HG02981 (cell line): ENCODE measurements at regions not wholly inside any gene's neighbourhood (a gene's known extent, or its start where the extent isn't known, plus 50 kb on each side); places are given as distances from the start of the nearest gene placed in this dataset.

Experiments
- ATAC-seq: cut with Tn5 transposase; IDR thresholded peaks from one replicate; pipeline ENCODE4 v1.9.1; 2021; ENCODE audit warnings: mild to moderate bottlenecking, moderate library complexity; ENCODE audit not compliant: unreplicated experiment

DNA sequence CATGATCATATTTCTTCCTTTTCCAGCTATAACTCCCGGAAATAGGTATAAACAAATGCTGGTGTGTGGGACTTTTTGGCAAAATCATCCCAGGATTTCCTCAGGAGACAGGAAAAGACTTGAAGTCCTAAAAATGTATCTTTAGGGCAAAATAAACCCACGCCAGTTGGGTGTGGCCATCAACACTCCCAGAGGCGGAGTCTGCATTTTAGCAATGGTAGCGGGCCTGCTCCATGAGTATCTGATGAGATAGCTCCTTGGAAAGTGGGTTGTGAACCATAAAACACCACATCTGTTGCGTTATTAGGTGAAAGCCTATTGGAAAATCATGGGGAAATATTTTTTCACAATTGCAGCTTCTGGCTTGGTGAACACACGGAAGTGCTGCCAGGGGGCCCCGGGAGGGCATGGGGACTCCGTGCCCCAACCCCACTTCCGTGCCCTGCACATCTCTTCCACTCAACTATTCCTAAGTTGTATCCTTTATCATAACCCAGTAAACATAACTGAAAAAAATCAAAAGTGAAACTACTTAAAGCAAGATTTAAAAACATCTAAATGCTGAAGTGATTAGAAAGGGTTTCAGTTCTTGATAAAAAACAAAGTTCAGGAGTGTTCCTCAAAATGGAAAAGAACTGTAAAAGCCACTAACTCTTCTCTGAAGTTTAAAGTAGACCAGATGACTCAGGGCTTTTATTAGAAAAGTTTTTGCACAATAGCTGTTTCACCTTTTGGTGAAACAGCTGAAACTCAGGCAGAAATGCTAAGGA is 111.2 kb downstream of the LRRC70 start:
- no peak for ATAC-seq

- no peak for ATAC-seq
Observed at GRCh38 chr5:62686692-62687091, 108.1 kb downstream of the LRRC70 start.

DNA sequence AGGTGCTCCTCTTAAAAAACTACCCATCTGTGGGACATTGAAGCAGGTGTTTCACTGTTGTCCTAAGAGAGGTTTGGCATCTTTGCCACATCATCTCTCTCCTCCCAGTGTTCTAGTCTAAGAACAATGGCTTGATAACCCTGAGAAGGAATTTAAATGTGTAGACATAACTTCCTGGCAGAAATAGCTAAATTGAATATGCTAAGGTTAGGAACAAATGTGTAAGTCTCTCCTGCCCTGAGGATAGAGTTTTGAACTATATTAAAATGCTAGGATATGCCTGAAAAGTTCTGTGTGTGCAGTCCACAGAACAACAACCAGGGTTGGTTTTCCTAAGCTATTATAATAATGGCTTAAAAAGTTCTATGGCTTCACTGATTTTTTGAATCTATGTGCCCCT is 106.6 kb downstream of the LRRC70 start:
- ATAC-seq, result no peak

- no peak for ATAC-seq
Observed at GRCh38 chr5:62684310-62684709, 105.7 kb downstream of the LRRC70 start.

DNA sequence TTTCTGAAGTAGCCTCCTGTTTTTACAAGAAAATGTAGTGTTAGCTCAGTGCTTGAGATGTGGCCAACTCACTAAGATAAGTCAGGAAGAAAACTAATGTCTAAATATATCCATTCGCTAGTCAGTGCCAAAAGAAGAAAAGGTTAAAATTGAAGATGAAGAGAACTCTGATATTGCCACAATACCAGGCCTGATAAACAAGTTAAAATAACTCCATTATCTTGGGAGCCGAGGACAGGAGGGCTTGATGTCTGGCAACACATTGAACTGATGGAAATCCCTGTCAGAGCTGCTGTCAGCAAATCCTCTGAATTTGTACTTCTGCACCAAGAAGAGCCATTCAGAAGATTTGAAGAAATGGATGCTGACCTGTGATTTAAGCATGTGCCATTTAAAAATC is 103.4 kb downstream of the LRRC70 start:
- no peak for ATAC-seq

- no peak for ATAC-seq
Observed at GRCh38 chr5:62681117-62681850, 102.7 kb downstream of the LRRC70 start.

GRCh38 chr5:62680121-62680520 is 101.5 kb downstream of the LRRC70 start:
- no peak for ATAC-seq
